H1 (cell line): ENCODE measurements at regions not wholly inside any gene's neighbourhood (a gene's known extent, or its start where the extent isn't known, plus 50 kb on each side); places are given as distances from the start of the nearest gene placed in this dataset.

ENCODE experiments used
- CTCF ChIA-PET: fragments of 300-600 bp; sonication (Branson Sonifier 250); formaldehyde crosslinking; loops from one replicate; lab custom pipeline; 2021; ENCODE audit not compliant: partially characterized antibody; lab: Charles Lee
- POLR2A ChIA-PET: fragments of 300-600 bp; sonication (Branson Sonifier 250); formaldehyde crosslinking; loops from one replicate; lab custom pipeline; 2021; ENCODE audit warnings: inconsistent platforms; ENCODE audit not compliant: partially characterized antibody; lab: Charles Lee
- DNase-seq, 2 experiments: peaks; one replicate each; pipeline versions ENCODE4 v3.0.0 to v3.0.0-alpha.2; 2010 to 2022; ENCODE audit warnings: low spot score in 2 of 2, low read depth in 1 of 2, mixed read lengths in 1 of 2
- FAIRE-seq: peaks from 2 replicates; lab custom pipeline; 2011; peaks lifted over from hg19 to GRCh38; lab: Jason Lieb, UNC
- H2AFZ ChIP-seq: 2 replicates; pipeline ENCODE4 v1.8.1; 2012; ENCODE audit warnings: low read length, inconsistent platforms
- H2AK5ac ChIP-seq: 2 replicates; pipeline ENCODE4 v1.6.1; 2013; ENCODE audit warnings: low read depth, low read length
- H2BK120ac ChIP-seq: replicated peaks from 2 replicates; pipeline ENCODE3; 2013; ENCODE audit warnings: low read depth, low read length, inconsistent platforms
- H2BK12ac ChIP-seq: 2 replicates; pipeline ENCODE4 v1.6.1; 2013; ENCODE audit warnings: low read depth, low read length
- H2BK15ac ChIP-seq: 2 replicates; pipeline ENCODE4 v1.6.1; 2013; ENCODE audit warnings: low read length
- H2BK20ac ChIP-seq: 2 replicates; pipeline ENCODE4 v1.6.1; 2013; ENCODE audit warnings: low read length
- H2BK5ac ChIP-seq: 2 replicates; pipeline ENCODE4 v1.6.1; 2013; ENCODE audit warnings: low read depth, low read length
- H3K14ac ChIP-seq: 2 replicates; pipeline ENCODE4 v1.6.1; 2013; ENCODE audit warnings: inconsistent platforms; ENCODE audit not compliant: insufficient read length
- H3K18ac ChIP-seq: 2 replicates; pipeline ENCODE4 v1.6.1; 2013; ENCODE audit warnings: low read length; ENCODE audit errors: extremely low read depth
- H3K23ac ChIP-seq: 2 replicates; pipeline ENCODE4 v1.6.1; 2013; ENCODE audit warnings: inconsistent platforms; ENCODE audit not compliant: insufficient read length
- H3K23me2 ChIP-seq: 2 replicates; pipeline ENCODE4 v1.6.1; 2013; ENCODE audit warnings: low read depth, low read length
- H3K27ac ChIP-seq: 2 replicates; pipeline ENCODE4 v1.6.1; 2011; ENCODE audit warnings: low read depth, low read length, inconsistent platforms
- H3K27me3 ChIP-seq, 4 experiments: replicated peaks in 1 of 4; 1 replicate in 1 of 4; 2 replicates in 3 of 4; pipeline versions ENCODE4 v1.6.1 to v1.8.1; 2011 to 2013; ENCODE audit warnings: low read length in 3 of 4, mild to moderate bottlenecking in 3 of 4, inconsistent platforms in 2 of 4, mixed read lengths in 2 of 4, moderate library complexity in 1 of 4; ENCODE audit not compliant: control insufficient read depth in 3 of 4, insufficient read depth in 3 of 4; ENCODE audit errors: extremely low read depth in 1 of 4
- H3K36me3 ChIP-seq, 4 experiments: 2 replicates each; pipeline versions ENCODE4 v1.6.1 to v1.8.1; 2011 to 2013; ENCODE audit warnings: mild to moderate bottlenecking in 4 of 4, low read length in 3 of 4, moderate library complexity in 2 of 4, control low read depth in 1 of 4, inconsistent platforms in 1 of 4; ENCODE audit not compliant: insufficient read depth in 4 of 4, control insufficient read depth in 2 of 4
- H3K4ac ChIP-seq: replicated peaks from 2 replicates; pipeline ENCODE3; 2013; ENCODE audit warnings: low read length, low read depth, mixed read lengths, inconsistent platforms; ENCODE audit not compliant: insufficient read length
- H3K4me1 ChIP-seq, 4 experiments: replicated peaks in 1 of 4; 1 replicate in 1 of 4; 2 replicates in 3 of 4; pipeline versions ENCODE4 v1.6.1 to v1.8.1; 2011 to 2013; ENCODE audit warnings: low read length in 3 of 4, inconsistent platforms in 2 of 4, mixed read lengths in 1 of 4; ENCODE audit not compliant: insufficient read depth in 4 of 4, control insufficient read depth in 3 of 4
- H3K4me2 ChIP-seq, 2 experiments: 2 replicates each; pipeline versions ENCODE4 v1.6.1 to v1.8.1; 2011 to 2013; ENCODE audit warnings: low read depth in 2 of 2, low read length in 2 of 2, control low read depth in 1 of 2, inconsistent platforms in 1 of 2, mild to moderate bottlenecking in 1 of 2; ENCODE audit not compliant: insufficient read depth in 1 of 2
- H3K4me3 ChIP-seq, 4 experiments: fragments of 200-600, 300-600 bp in 1 of 4; sonication (generic), shearing (Covaris generic), sonication (Bioruptor Twin) in 1 of 4; 2 replicates each; pipeline versions ENCODE4 v1.5.1 to v1.8.1; 2011 to 2016; ENCODE audit warnings: low read length in 4 of 4, low read depth in 3 of 4, control low read depth in 2 of 4, inconsistent platforms in 2 of 4, mild to moderate bottlenecking in 2 of 4, mixed read lengths in 1 of 4, moderate library complexity in 1 of 4; ENCODE audit not compliant: insufficient read depth in 2 of 4; ENCODE audit errors: extremely low read depth in 1 of 4
- H3K56ac ChIP-seq: replicated peaks from 2 replicates; pipeline ENCODE3; 2013; ENCODE audit warnings: low read depth, mild to moderate bottlenecking, mixed read lengths, low read length, inconsistent platforms; ENCODE audit not compliant: insufficient read length
- H3K79me1 ChIP-seq: 2 replicates; pipeline ENCODE4 v1.6.1; 2013; ENCODE audit warnings: low read depth, low read length, control low read depth
- H3K79me2 ChIP-seq, 2 experiments: 2 replicates each; pipeline versions ENCODE4 v1.6.1 to v1.8.1; 2012 to 2013; ENCODE audit warnings: low read length in 2 of 2, mild to moderate bottlenecking in 2 of 2, inconsistent platforms in 1 of 2; ENCODE audit not compliant: insufficient read depth in 2 of 2, control insufficient read depth in 1 of 2
- H3K9ac ChIP-seq, 4 experiments: replicated peaks in 1 of 4; 1 replicate in 1 of 4; 2 replicates in 3 of 4; pipeline versions ENCODE4 v1.6.1 to v1.8.1; 2011 to 2013; ENCODE audit warnings: low read depth in 3 of 4, low read length in 3 of 4, control low read depth in 2 of 4, mild to moderate bottlenecking in 2 of 4, moderate library complexity in 2 of 4, inconsistent platforms in 1 of 4; ENCODE audit errors: extremely low read depth in 1 of 4
- H3K9me3 ChIP-seq, 2 experiments: 2 replicates each; pipeline versions ENCODE4 v1.6.1 to v1.8.1; 2012 to 2013; ENCODE audit warnings: mild to moderate bottlenecking in 2 of 2, moderate library complexity in 2 of 2, control low read depth in 1 of 2, inconsistent platforms in 1 of 2, low read depth in 1 of 2, low read length in 1 of 2, mixed read lengths in 1 of 2; ENCODE audit not compliant: insufficient read depth in 2 of 2
- H4K20me1 ChIP-seq, 2 experiments: replicated peaks in 1 of 2; 2 replicates each; pipeline versions ENCODE3 to v1.8.1; 2011 to 2013; ENCODE audit warnings: inconsistent platforms in 2 of 2, low read length in 2 of 2, mild to moderate bottlenecking in 1 of 2; ENCODE audit not compliant: insufficient read depth in 2 of 2, control insufficient read depth in 1 of 2
- H4K5ac ChIP-seq: 2 replicates; pipeline ENCODE4 v1.6.1; 2013; ENCODE audit warnings: low read length, low read depth, mixed read lengths, inconsistent platforms; ENCODE audit not compliant: insufficient read length
- H4K8ac ChIP-seq: 2 replicates; pipeline ENCODE4 v1.8.0; 2013; ENCODE audit warnings: mild to moderate bottlenecking, moderate library complexity, low read length, inconsistent platforms; ENCODE audit not compliant: insufficient read depth; ENCODE audit errors: extremely low read depth
- H4K91ac ChIP-seq: replicated peaks from 2 replicates; pipeline ENCODE3; 2013; ENCODE audit warnings: low read length, mixed read lengths, inconsistent platforms; ENCODE audit not compliant: insufficient read length
- CHD2 ChIP-seq: IDR thresholded peaks from 2 replicates; pipeline ENCODE4 v1.6.1; 2012; ENCODE audit warnings: low read length, improper control_type of control experiment
- TAF1 ChIP-seq: IDR thresholded peaks from 2 replicates; pipeline ENCODE4 v1.6.1; 2011; ENCODE audit warnings: mild to moderate bottlenecking, low read depth, low read length

GRCh38 chr1:106883208-106883607 is 173.3 kb upstream of the PRMT6 start:
- Histone ChIP-seq H4K20me1 (no peaks in the 10 kb centered on the region), H3K56ac (no peak overlapping the region), H3K23ac (no peak overlapping the region), H3K4me3 (no peak overlapping the region), H3K27me3 (no peaks in the 10 kb centered on the region), H2BK12ac (no peak overlapping the region), H3K27ac (no peak overlapping the region), H3K79me1 (no peaks in the 10 kb centered on the region), H2AK5ac (no peak overlapping the region), H2BK5ac (no peak overlapping the region), H2AFZ (no peak overlapping the region), H3K9me3 (no peaks in the 10 kb centered on the region), H3K36me3 (no peaks in the 10 kb centered on the region), H3K79me2 (no peaks in the 10 kb centered on the region), H3K4me1 (no peaks in the 10 kb centered on the region), H3K18ac (no peak overlapping the region), H4K5ac (no peak overlapping the region), H3K23me2 (no peaks in the 10 kb centered on the region), H2BK20ac (no peak overlapping the region), H4K91ac (no peak overlapping the region), H2BK15ac (no peak overlapping the region), H3K4ac (no peak overlapping the region), H4K8ac (no peak overlapping the region), H3K4me2 (no peak overlapping the region), H3K14ac (no peak overlapping the region), H2BK120ac (no peak overlapping the region), H3K9ac (no peak overlapping the region)
- POLR2A ChIA-PET = no interaction called here
- FAIRE-seq (no peak), DNase-seq (no peak)
- CTCF ChIA-PET = interaction anchor here (0.9 kb wide), 1 partner anchor 9 kb away, joined by 3 read pairs; no protein-coding TSS in a partner anchor
- TF ChIP-seq CHD2 (no peak), TAF1 (no peak)
